ENCODE measurements at regions not wholly inside any gene's neighbourhood (a gene's known extent, or its start where the extent isn't known, plus 50 kb on each side); places are given as distances from the start of the nearest gene placed in this dataset.

GRCh38 chr7:41098846-41099245 is 604.0 kb downstream of the INHBA start:
- no peak for TF ChIP-seq POLR2A (IDR thresholded peaks at IDR 0.05)
- no peak for TF ChIP-seq CTCF (IDR thresholded peaks at IDR 0.05)

Data from suprapubic skin (tissue), 3 donors.